ENCODE measurements at regions not wholly inside any gene's neighbourhood (a gene's known extent, or its start where the extent isn't known, plus 50 kb on each side); places are given as distances from the start of the nearest gene placed in this dataset.

GRCh38 chr12:93072340-93072739, 143.2 kb upstream of the EEA1 start:
- Histone ChIP-seq H3K4me3 (no peak overlapping the region), H3K27me3 (replicated peaks in 1 of 7) (no peaks in the 10 kb centered on the region), H3K4me1 (no peaks in the 10 kb centered on the region), H3K27ac (no peak overlapping the region), H3K36me3 (no peaks in the 10 kb centered on the region), H3K9me3 (no peaks in the 10 kb centered on the region)
- 54 to 78% (median 67%) methylated on average over 4 of the region's 4 CpGs for WGBS, 5 donors
- DNase-seq, result no peak
- intact Hi-C loops (cut with DNase I; ENCODE audit: low total_unique reads), result no loop called here
- TF ChIP-seq POLR2AphosphoS5 (IDR thresholded peaks at IDR 0.05), result no peak
- no peak for TF ChIP-seq CTCF (IDR thresholded peaks at IDR 0.05 in 8 of 11, conservative IDR thresholded peaks at IDR 0.05 in 3 of 11)
- no peak for TF ChIP-seq POLR2A (IDR thresholded peaks at IDR 0.05)

- Histone ChIP-seq H3K36me3 (no peaks in the 10 kb centered on the region), H3K9me3 (no peaks in the 10 kb centered on the region), H3K27me3 (replicated peaks in 1 of 7) (no peaks in the 10 kb centered on the region), H3K27ac (no peak overlapping the region), H3K4me3 (no peak overlapping the region), H3K4me1 (no peaks in the 10 kb centered on the region)
- no peak for TF ChIP-seq POLR2AphosphoS5 (IDR thresholded peaks at IDR 0.05)
- TF ChIP-seq POLR2A (IDR thresholded peaks at IDR 0.05), result no peak
- TF ChIP-seq CTCF (IDR thresholded peaks at IDR 0.05 in 8 of 11, conservative IDR thresholded peaks at IDR 0.05 in 3 of 11), result no peak
- intact Hi-C loops (cut with DNase I; ENCODE audit: low total_unique reads), result no loop called here
- DNase-seq, result no peak
- WGBS, 5 donors, result 72 to 87% (median 75%) methylated on average over 4 of the region's 4 CpGs
Observed at GRCh38 chr12:93073324-93073723, 144.2 kb upstream of the EEA1 start.

- Histone ChIP-seq H3K4me3 (no peak overlapping the region), H3K36me3 (no peaks in the 10 kb centered on the region), H3K27ac (no peak overlapping the region), H3K9me3 (no peaks in the 10 kb centered on the region), H3K4me1 (no peaks in the 10 kb centered on the region), H3K27me3 (replicated peaks in 1 of 7) (no peaks in the 10 kb centered on the region)
- 43 to 80% (median 55%) methylated on average over 1 of the region's 1 CpG for WGBS, 5 donors
- TF ChIP-seq POLR2A (IDR thresholded peaks at IDR 0.05), result no peak
- DNase-seq, result no peak
- intact Hi-C loops (cut with DNase I; ENCODE audit: low total_unique reads), result no loop called here
Observed at GRCh38 chr12:93078059-93078458, 149.0 kb upstream of the EEA1 start.

- 88 to 96% (median 92%) methylated on average over 8 of the region's 8 CpGs for WGBS, 5 donors
- H3K27me3 ChIP-seq (replicated peaks in 1 of 7), result no peaks in the 10 kb centered on the region
- no peak for DNase-seq
- no peaks in the 10 kb centered on the region for H3K4me1 ChIP-seq
- TF ChIP-seq CTCF (IDR thresholded peaks at IDR 0.05 in 8 of 11, conservative IDR thresholded peaks at IDR 0.05 in 3 of 11), result no peak
- TF ChIP-seq POLR2AphosphoS5 (IDR thresholded peaks at IDR 0.05), result no peak
- TF ChIP-seq POLR2A (IDR thresholded peaks at IDR 0.05), result no peak
- H3K27ac ChIP-seq, result no peak overlapping the region
- no peaks in the 10 kb centered on the region for H3K9me3 ChIP-seq
- H3K4me3 ChIP-seq, result no peak overlapping the region
- intact Hi-C loops (cut with DNase I; ENCODE audit: low total_unique reads), result no loop called here
- H3K36me3 ChIP-seq, result no peaks in the 10 kb centered on the region
Observed at GRCh38 chr12:93078577-93078976, 149.5 kb upstream of the EEA1 start.

GRCh38 chr12:93079271-93079670, 150.2 kb upstream of the EEA1 start:
- Histone ChIP-seq H3K4me1 (no peaks in the 10 kb centered on the region), H3K27ac (no peak overlapping the region), H3K4me3 (no peak overlapping the region), H3K36me3 (no peaks in the 10 kb centered on the region), H3K27me3 (replicated peaks in 1 of 7) (no peaks in the 10 kb centered on the region), H3K9me3 (no peaks in the 10 kb centered on the region)
- 83 to 92% (median 85%) methylated on average over 3 of the region's 3 CpGs for WGBS, 5 donors
- TF ChIP-seq CTCF (IDR thresholded peaks at IDR 0.05 in 8 of 11, conservative IDR thresholded peaks at IDR 0.05 in 3 of 11) (no peak), POLR2A (IDR thresholded peaks at IDR 0.05) (no peak), POLR2AphosphoS5 (IDR thresholded peaks at IDR 0.05) (no peak)
- intact Hi-C loops (cut with DNase I; ENCODE audit: low total_unique reads), result no loop called here
- no peak for DNase-seq

Measured in spleen (tissue), 11 donors.